Small intestine (tissue), 7 donors: ENCODE measurements at regions not wholly inside any gene's neighbourhood (a gene's known extent, or its start where the extent isn't known, plus 50 kb on each side); places are given as distances from the start of the nearest gene placed in this dataset.
"Not testable (repeated sequence)": the region's sequence is repeated elsewhere in the genome, so short reads cannot be mapped to it uniquely, and the experiment has no call there.

Source experiments
- DNase-seq, 2 donors: peaks; one replicate each; pipeline versions ENCODE4 v3.0.0 to v3.0.0-alpha.2; 2013
- FAIRE-seq: peaks from 2 replicates; lab custom pipeline; 2012; peaks lifted over from hg19 to GRCh38; lab: Jason Lieb, UNC
- H3K27ac ChIP-seq, 3 donors: one replicate each; pipeline ENCODE4 v1.5.1; 2013; ENCODE audit warnings: low read length in 2 of 3, mild to moderate bottlenecking in 2 of 3, control low read depth in 1 of 3, inconsistent platforms in 1 of 3, low read depth in 1 of 3, moderate library complexity in 1 of 3
- H3K27me3 ChIP-seq, 3 donors: one replicate each; pipeline ENCODE4 v1.6.1; 2013; ENCODE audit warnings: low read length in 3 of 3, inconsistent platforms in 1 of 3; ENCODE audit not compliant: control insufficient read depth in 3 of 3, insufficient read depth in 3 of 3
- H3K36me3 ChIP-seq, 3 donors: one replicate each; pipeline ENCODE4 v1.6.1; 2013; ENCODE audit warnings: low read length in 3 of 3, inconsistent platforms in 1 of 3, low read depth in 1 of 3, mild to moderate bottlenecking in 1 of 3, moderate library complexity in 1 of 3; ENCODE audit not compliant: control insufficient read depth in 3 of 3, insufficient read depth in 2 of 3
- H3K4me1 ChIP-seq, 3 donors: one replicate each; pipeline ENCODE4 v1.6.1; 2013; ENCODE audit warnings: low read length in 2 of 3, inconsistent platforms in 1 of 3, low read depth in 1 of 3, mild to moderate bottlenecking in 1 of 3, moderate library complexity in 1 of 3; ENCODE audit not compliant: control insufficient read depth in 3 of 3, insufficient read depth in 2 of 3
- H3K4me3 ChIP-seq, 3 donors: one replicate each; pipeline ENCODE4 v1.5.1; 2013; ENCODE audit warnings: low read length in 3 of 3, control low read depth in 1 of 3, inconsistent platforms in 1 of 3, low read depth in 1 of 3, mild to moderate bottlenecking in 1 of 3, moderate library complexity in 1 of 3
- H3K9me3 ChIP-seq, 2 donors: one replicate each; pipeline ENCODE4 v1.6.1; 2013; ENCODE audit warnings: low read depth in 1 of 2, low read length in 1 of 2; ENCODE audit not compliant: control insufficient read depth in 2 of 2, insufficient read depth in 1 of 2
- WGBS, 3 donors: extraction: QIAGEN DNeasy Blood & Tissue Kit; methylation state at CpG; one replicate each; pipeline ENCODE4 v1.1.7; 2013; 5-methylcytosine and 5-hydroxymethylcytosine counted together
- donor health status: healthy with polysubstance abuse.
- donor health status: control.
- donor health status: control.
- donor health status: Bipolar disorder and iron deficiency.
- donor health status: healthy.

- H3K9me3 ChIP-seq, result no peaks in the 10 kb centered on the region
- H3K4me3 ChIP-seq, result no peak overlapping the region
- no peak for FAIRE-seq
These were observed 519.6 kb downstream of the REEP3 start for GRCh38 chr10:64040781-64041180.

DNA sequence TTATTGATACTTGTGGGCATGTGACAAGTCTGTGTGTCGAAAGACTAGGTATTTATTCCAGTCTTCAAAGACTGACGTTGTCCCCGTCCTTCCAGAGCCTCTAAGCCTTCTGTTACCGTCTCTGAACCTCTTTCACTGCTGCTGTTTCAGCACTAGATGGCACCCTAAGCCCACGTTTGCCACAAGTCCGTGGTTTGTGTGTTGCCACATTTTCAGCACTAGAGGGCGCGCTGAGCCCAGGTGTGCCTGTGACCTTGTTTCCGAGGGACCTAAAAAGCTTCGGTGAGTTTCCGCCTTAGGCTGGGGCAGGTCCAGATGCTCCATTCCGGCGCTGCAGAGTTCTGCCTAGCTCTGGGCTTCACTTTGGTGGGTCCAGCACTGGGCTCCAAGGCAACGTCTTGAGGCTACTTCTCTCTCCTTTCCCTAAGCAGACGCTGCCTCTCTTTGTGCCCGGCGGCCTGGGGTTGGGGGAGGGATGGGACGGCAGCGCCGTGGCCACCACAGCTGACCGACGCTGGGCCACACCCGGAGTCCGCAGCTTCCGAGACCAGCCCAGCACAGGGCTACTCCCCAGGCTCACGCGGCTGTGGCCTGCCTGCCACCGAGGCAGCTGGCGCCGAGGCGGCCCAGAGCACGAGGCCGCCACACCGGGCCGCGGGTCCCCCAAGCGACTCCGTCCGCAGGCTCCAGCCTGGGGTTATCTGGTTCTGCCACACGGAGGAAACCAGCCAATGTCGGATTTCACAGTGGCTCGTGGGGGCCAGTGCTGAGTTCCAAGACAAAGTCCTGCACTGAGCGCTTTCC lies 520.2 kb downstream of the REEP3 start:
- H3K27me3 ChIP-seq, result no peaks in the 10 kb centered on the region
- H3K4me1 ChIP-seq, result no peaks in the 10 kb centered on the region
- H3K9me3 ChIP-seq, result no peaks in the 10 kb centered on the region
- H3K4me3 ChIP-seq, result peak overlapping the region in 1 of 3 donors; percentile 57
- 35 to 41% (median 39%) methylated on average over 34 to 43 of the region's 43 CpGs for WGBS, 3 donors
- peak; percentile 81 to 89 for DNase-seq
- FAIRE-seq, result no peak
- no peaks in the 10 kb centered on the region for H3K36me3 ChIP-seq
- H3K27ac ChIP-seq, result no peak overlapping the region

More at GRCh38 chr10:64040781-64041180, 519.6 kb downstream of the REEP3 start:
- H3K27ac ChIP-seq, result no peak overlapping the region
- no peaks in the 10 kb centered on the region for H3K4me1 ChIP-seq
- no peaks in the 10 kb centered on the region for H3K27me3 ChIP-seq
- 45 to 49% (median 46%) methylated on average over 2 of the region's 2 CpGs for WGBS, 3 donors
- DNase-seq, result no peak
- H3K36me3 ChIP-seq, result no peaks in the 10 kb centered on the region

GRCh38 chr10:64041989-64042490 lies 520.8 kb downstream of the REEP3 start:
- Histone ChIP-seq H3K36me3 (no peaks in the 10 kb centered on the region), H3K4me3 (peak overlapping the region in 1 of 3 donors; percentile 57), H3K27me3 (no peaks in the 10 kb centered on the region), H3K9me3 (no peaks in the 10 kb centered on the region), H3K27ac (no peak overlapping the region), H3K4me1 (no peaks in the 10 kb centered on the region)
- FAIRE-seq (no peak), DNase-seq (no peak)
- 85 to 89% (median 87%) methylated on average over 19 of the region's 19 CpGs for WGBS, 3 donors

- H3K4me3 ChIP-seq, result no peak overlapping the region
- H3K9me3 ChIP-seq, result no peaks in the 10 kb centered on the region
- FAIRE-seq (no peak), DNase-seq (no peak)
- H3K36me3 ChIP-seq, result no peaks in the 10 kb centered on the region
- WGBS, 3 donors, result 93 to 98% (median 96%) methylated on average over 2 of the region's 2 CpGs
- H3K4me1 ChIP-seq, result no peaks in the 10 kb centered on the region
- no peaks in the 10 kb centered on the region for H3K27me3 ChIP-seq
- H3K27ac ChIP-seq, result no peak overlapping the region
These were observed 522.9 kb downstream of the REEP3 start for GRCh38 chr10:64044098-64044497.

GRCh38 chr10:64044957-64045632 lies 523.9 kb downstream of the REEP3 start:
- not testable (repeated sequence) for H3K4me1 ChIP-seq, H3K4me3 ChIP-seq, H3K36me3 ChIP-seq, DNase-seq, FAIRE-seq, H3K9me3 ChIP-seq, H3K27ac ChIP-seq, H3K27me3 ChIP-seq
- WGBS, 3 donors, result 83 to 89% (median 85%) methylated on average over 16 of the region's 16 CpGs

GRCh38 chr10:64054392-64054791 lies 533.2 kb downstream of the REEP3 start:
- FAIRE-seq, result no peak
- H3K4me1 ChIP-seq, result peaks cover 0 to 14% (median 0%) of the 10 kb centered on the region in 3 donors
- DNase-seq, result peak; percentile 3 to 77
- H3K9me3 ChIP-seq, result peaks cover 0 to 7% of the 10 kb centered on the region in 2 donors
- H3K36me3 ChIP-seq, result no peaks in the 10 kb centered on the region
- no peak overlapping the region for H3K4me3 ChIP-seq
- H3K27me3 ChIP-seq, result no peaks in the 10 kb centered on the region
- H3K27ac ChIP-seq, result peak overlapping the region in 1 of 3 donors; percentile 47

GRCh38 chr10:64059884-64060283 lies 538.7 kb downstream of the REEP3 start:
- no peaks in the 10 kb centered on the region for H3K9me3 ChIP-seq
- H3K27ac ChIP-seq, result no peak overlapping the region
- no peak overlapping the region for H3K4me3 ChIP-seq
- H3K4me1 ChIP-seq, result peaks cover 0 to 9% (median 0%) of the 10 kb centered on the region in 3 donors
- WGBS, 3 donors, result 53 to 65% (median 57%) methylated on average over 1 of the region's 1 CpG
- FAIRE-seq, result no peak
- H3K36me3 ChIP-seq, result no peaks in the 10 kb centered on the region
- H3K27me3 ChIP-seq, result no peaks in the 10 kb centered on the region
- DNase-seq, result no peak

GRCh38 chr10:64060389-64060788 lies 539.2 kb downstream of the REEP3 start:
- no peaks in the 10 kb centered on the region for H3K27me3 ChIP-seq
- H3K36me3 ChIP-seq, result no peaks in the 10 kb centered on the region
- 77 to 92% (median 88%) methylated on average over 7 of the region's 7 CpGs for WGBS, 3 donors
- H3K4me1 ChIP-seq, result peaks cover 0 to 4% (median 0%) of the 10 kb centered on the region in 3 donors
- DNase-seq, result no peak
- no peak overlapping the region for H3K4me3 ChIP-seq
- FAIRE-seq, result no peak
- no peaks in the 10 kb centered on the region for H3K9me3 ChIP-seq
- no peak overlapping the region for H3K27ac ChIP-seq
